Endothelial cell of umbilical vein (primary cell): ENCODE measurements at regions not wholly inside any gene's neighbourhood (a gene's known extent, or its start where the extent isn't known, plus 50 kb on each side); places are given as distances from the start of the nearest gene placed in this dataset.
A peak's percentile ranks its signal among the peaks of the same experiment; 100 is the strongest.

Experiments
- BruUV-seq: library from RNA; stranded (reverse); fragments of 400-500 nt; replicated peaks from 2 replicates; lab custom pipeline; 2021; lab: Mats Ljungman, UMichigan
- CTCF ChIA-PET: fragments of 300-600, 350-600 bp; sonication (Branson Sonifier 250); formaldehyde crosslinking; loops from one replicate; lab custom pipeline; 2021; ENCODE audit warnings: antibody characterized with exemption, inconsistent platforms; lab: Charles Lee
- POLR2A ChIA-PET: fragments of 300-600, 350-600 bp; sonication (Branson Sonifier 250); formaldehyde crosslinking; loops from one replicate; lab custom pipeline; 2021; ENCODE audit warnings: antibody characterized with exemption, inconsistent platforms; lab: Charles Lee
- DNase-seq: peaks from one replicate; pipeline ENCODE4 v3.0.0-alpha.2; 2011; ENCODE audit warnings: low read depth, low spot score
- FAIRE-seq: peaks from 2 replicates; lab custom pipeline; 2011; peaks lifted over from hg19 to GRCh38; lab: Jason Lieb, UNC
- H2AFZ ChIP-seq: 2 replicates; pipeline ENCODE4 v1.6.0; 2012; ENCODE audit warnings: low read depth, low read length, control low read depth, inconsistent platforms
- H3K27ac ChIP-seq: 2 replicates; pipeline ENCODE4 v1.5.1; 2011; ENCODE audit warnings: low read depth, mild to moderate bottlenecking, control low read depth, low read length, moderate library complexity; ENCODE audit not compliant: insufficient read depth
- H3K27me3 ChIP-seq, 2 experiments: 2 replicates each; pipeline versions ENCODE4 v1.6.0 to v1.6.1; 2011; ENCODE audit warnings: low read length in 2 of 2, mixed read lengths in 1 of 2; ENCODE audit not compliant: control insufficient read depth in 2 of 2, insufficient read depth in 2 of 2
- H3K36me3 ChIP-seq, 2 experiments: 2 replicates in 1 of 2; 3 replicates in 1 of 2; pipeline ENCODE4 v1.5.1; 2011; ENCODE audit warnings: low read length in 2 of 2, mild to moderate bottlenecking in 1 of 2, moderate library complexity in 1 of 2; ENCODE audit not compliant: control insufficient read depth in 2 of 2, insufficient read depth in 2 of 2; ENCODE audit errors: extremely low read depth in 1 of 2
- H3K4me1 ChIP-seq: 3 replicates; pipeline ENCODE4 v1.5.1; 2011; ENCODE audit warnings: mild to moderate bottlenecking, low read length; ENCODE audit not compliant: control insufficient read depth, insufficient read depth; ENCODE audit errors: extremely low read depth
- H3K4me2 ChIP-seq: 2 replicates; pipeline ENCODE4 v1.6.1; 2011; ENCODE audit warnings: low read length, control low read depth, mixed read lengths; ENCODE audit not compliant: insufficient read depth
- H3K4me3 ChIP-seq, 3 experiments: fragments of 200-600 bp in 1 of 3; sonication (generic), shearing (Covaris generic) in 1 of 3; replicated peaks in 1 of 3; 2 replicates each; pipeline ENCODE4 v1.5.1; 2011 to 2016; ENCODE audit warnings: control low read depth in 3 of 3, low read length in 3 of 3, mild to moderate bottlenecking in 2 of 3, inconsistent platforms in 1 of 3, low read depth in 1 of 3, moderate library complexity in 1 of 3; ENCODE audit not compliant: insufficient read depth in 1 of 3
- H3K79me2 ChIP-seq: 2 replicates; pipeline ENCODE4 v1.6.0; 2012; ENCODE audit warnings: low read length, inconsistent platforms; ENCODE audit not compliant: control insufficient read depth, insufficient read depth
- H3K9ac ChIP-seq: replicated peaks from 2 replicates; pipeline ENCODE3; 2011; ENCODE audit warnings: low read length, control low read depth; ENCODE audit not compliant: insufficient read depth; ENCODE audit errors: extremely low read depth
- H3K9me1 ChIP-seq: replicated peaks from 3 replicates; pipeline ENCODE4 v1.6.0; 2011; ENCODE audit warnings: mild to moderate bottlenecking, low read length; ENCODE audit not compliant: control insufficient read depth, insufficient read depth; ENCODE audit errors: extremely low read depth
- H3K9me3 ChIP-seq: replicated peaks from 2 replicates; pipeline ENCODE4 v1.5.1; 2012; ENCODE audit warnings: low read length, inconsistent platforms; ENCODE audit not compliant: control insufficient read depth, insufficient read depth
- H4K20me1 ChIP-seq: replicated peaks from 2 replicates; pipeline ENCODE3; 2011; ENCODE audit warnings: mild to moderate bottlenecking, low read length; ENCODE audit not compliant: control insufficient read depth, insufficient read depth; ENCODE audit errors: extremely low read depth
- CTCF ChIP-seq, 2 donors: IDR thresholded peaks; 1 replicate in 1 of 2; 2 replicates in 1 of 2; pipeline ENCODE4 v1.5.1; 2011; ENCODE audit warnings: low read length in 2 of 2, mild to moderate bottlenecking in 2 of 2, moderate library complexity in 2 of 2, control low read depth in 1 of 2, inconsistent platforms in 1 of 2, low read depth in 1 of 2; ENCODE audit not compliant: insufficient read depth in 1 of 2; ENCODE audit errors: extremely low read depth in 1 of 2
- EZH2 ChIP-seq: IDR thresholded peaks from 2 replicates; pipeline ENCODE4 v1.6.1; 2012; ENCODE audit warnings: borderline replicate concordance, low read depth, mild to moderate bottlenecking, moderate library complexity, low read length, inconsistent platforms; ENCODE audit not compliant: severe bottlenecking
- FOS ChIP-seq: IDR thresholded peaks from 2 replicates; pipeline ENCODE4 v1.6.1; 2011; ENCODE audit warnings: mild to moderate bottlenecking, low read length, moderate library complexity, borderline replicate concordance; ENCODE audit not compliant: insufficient read depth
- GATA2 ChIP-seq: IDR thresholded peaks from 2 replicates; pipeline ENCODE4 v1.7.0; 2011; ENCODE audit warnings: low read depth, mild to moderate bottlenecking, moderate library complexity, mixed read lengths, low read length; ENCODE audit not compliant: insufficient read length, insufficient read depth
- JUN ChIP-seq: IDR thresholded peaks from 2 replicates; pipeline ENCODE4 v1.6.1; 2011; ENCODE audit warnings: borderline replicate concordance, low read depth; ENCODE audit not compliant: insufficient read length, insufficient read depth
- MAX ChIP-seq: IDR thresholded peaks from 2 replicates; pipeline ENCODE4 v1.6.1; 2011; ENCODE audit not compliant: insufficient read depth, insufficient read length
- MYC ChIP-seq: IDR thresholded peaks from one replicate; pipeline ENCODE4 v1.6.1; 2011; ENCODE audit warnings: mild to moderate bottlenecking, low read depth, low read length
- POLR2A ChIP-seq: IDR thresholded peaks from 2 replicates; pipeline ENCODE4 v1.6.1; 2012; ENCODE audit warnings: low read depth, mild to moderate bottlenecking, control low read depth, low read length
- POLR2AphosphoS5 ChIP-seq: IDR thresholded peaks from 2 replicates; pipeline ENCODE4 v1.6.1; 2012; ENCODE audit warnings: low read depth, mild to moderate bottlenecking, control low read depth, low read length, moderate library complexity; ENCODE audit not compliant: insufficient read depth
- dilution Hi-C: fragments of 300-500 bp; cut with MboI; formaldehyde crosslinking; loops from one replicate; pipeline ENCODE4 v1.15.0; 2019; ENCODE audit warnings: low sequenced_read_pairs; ENCODE audit not compliant: extremely low pct_ligation_motif_present
- intact Hi-C: fragments of 100-400 bp; cut with micrococcal nuclease; formaldehyde crosslinking; loops from one replicate; pipeline ENCODE4 v1.10.0; 2022

- Histone ChIP-seq H3K9me3 (no peaks in the 10 kb centered on the region), H3K27me3 (peaks cover 2 to 24% of the 10 kb centered on the region in 2 experiments), H3K9ac (no peak overlapping the region), H3K79me2 (no peaks in the 10 kb centered on the region), H3K9me1 (no peaks in the 10 kb centered on the region), H3K4me3 (no peak overlapping the region), H4K20me1 (no peaks in the 10 kb centered on the region), H3K36me3 (no peaks in the 10 kb centered on the region), H3K4me2 (no peak overlapping the region), H3K27ac (no peak overlapping the region), H2AFZ (no peak overlapping the region), H3K4me1 (no peaks in the 10 kb centered on the region)
- ChIA-PET CTCF (interaction anchor here (0.8 to 1.4 kb wide), 5 partner anchors 13 to 350 kb away, joined by 3 to 6 read pairs (median 4); no protein-coding TSS in a partner anchor), POLR2A (no interaction called here)
- DNase-seq (peak; percentile 18), FAIRE-seq (no peak)
- no TSS peak for BruUV-seq
- TF ChIP-seq POLR2AphosphoS5 (no peak), MAX (no peak), EZH2 (no peak), CTCF (IDR thresholded peaks at IDR 0.05; ENCODE audit: extremely low read depth in 1 of 2, insufficient read depth in 1 of 2, low read depth in 1 of 2, low read length in 2 of 2) (no peak), GATA2 (no peak), MYC (no peak), FOS (no peak), POLR2A (no peak), JUN (no peak)
- intact Hi-C loops = no loop called here
- dilution Hi-C loops = no loop called here
Measured at GRCh38 chr5:136420168-136420898, 55.0 kb upstream of the TRPC7 start.
